GM12872 (cell line): ENCODE measurements at regions not wholly inside any gene's neighbourhood (a gene's known extent, or its start where the extent isn't known, plus 50 kb on each side); places are given as distances from the start of the nearest gene placed in this dataset.

Experiments used
- CTCF ChIP-seq: IDR thresholded peaks from 3 replicates; pipeline ENCODE4 v1.5.1; 2011; ENCODE audit warnings: low read depth, mild to moderate bottlenecking, low read length, moderate library complexity; ENCODE audit not compliant: insufficient read depth

- TF ChIP-seq CTCF = no peak
Observed at GRCh38 chrX:26032111-26032912, 105.8 kb upstream of the MAGEB18 start.

- no peak for TF ChIP-seq CTCF
Observed at GRCh38 chrX:26037367-26037766, 100.8 kb upstream of the MAGEB18 start.

GRCh38 chrX:26050099-26050498, 88.0 kb upstream of the MAGEB18 start:
- no peak for TF ChIP-seq CTCF

GRCh38 chrX:26070882-26071281, 67.3 kb upstream of the MAGEB18 start:
- TF ChIP-seq CTCF = no peak

- TF ChIP-seq CTCF = no peak
Observed at GRCh38 chrX:26071618-26072017, 66.5 kb upstream of the MAGEB18 start.

GRCh38 chrX:26083093-26083492, 55.0 kb upstream of the MAGEB18 start:
- TF ChIP-seq CTCF = no peak
